GM21381 (cell line): ENCODE measurements at regions not wholly inside any gene's neighbourhood (a gene's known extent, or its start where the extent isn't known, plus 50 kb on each side); places are given as distances from the start of the nearest gene placed in this dataset.
"Not testable (repeated sequence)": the region's sequence is repeated elsewhere in the genome, so short reads cannot be mapped to it uniquely, and the experiment has no call there.

ENCODE experiments used
- ATAC-seq: cut with Tn5 transposase; IDR thresholded peaks from one replicate; pipeline ENCODE4 v1.9.1; 2021; ENCODE audit warnings: mild to moderate bottlenecking, moderate library complexity; ENCODE audit not compliant: unreplicated experiment

GRCh38 chr1:208462761-208463160 is 218.6 kb upstream of the PLXNA2 start:
- ATAC-seq = no peak

GRCh38 chr1:208465266-208465665 is 221.1 kb upstream of the PLXNA2 start:
- no peak for ATAC-seq

GRCh38 chr1:208465786-208466590 is 221.8 kb upstream of the PLXNA2 start:
- ATAC-seq = no peak

GRCh38 chr1:208467151-208467780 is 223.1 kb upstream of the PLXNA2 start:
- no peak for ATAC-seq

- no peak for ATAC-seq
Measured at GRCh38 chr1:208475449-208475848, 231.3 kb upstream of the PLXNA2 start.

GRCh38 chr1:208475951-208476845 is 232.0 kb upstream of the PLXNA2 start:
- no peak for ATAC-seq

- ATAC-seq = no peak
Measured at GRCh38 chr1:208476846-208477170, 232.6 kb upstream of the PLXNA2 start.

GRCh38 chr1:208479435-208479834 is 235.3 kb upstream of the PLXNA2 start:
- no peak for ATAC-seq

- ATAC-seq = no peak
Measured at GRCh38 chr1:208485512-208485911, 241.3 kb upstream of the PLXNA2 start.

GRCh38 chr1:208486677-208487076 is 242.5 kb upstream of the PLXNA2 start:
- no peak for ATAC-seq

- ATAC-seq = not testable (repeated sequence)
Measured at GRCh38 chr1:208488432-208488831, 244.2 kb upstream of the PLXNA2 start.

- ATAC-seq = no peak
Measured at GRCh38 chr1:208496467-208497371, 252.5 kb upstream of the PLXNA2 start.

- ATAC-seq = no peak
Measured at GRCh38 chr1:208497866-208498541, 253.8 kb upstream of the PLXNA2 start.

- ATAC-seq = no peak
Measured at GRCh38 chr1:208499026-208499425, 254.8 kb upstream of the PLXNA2 start.

GRCh38 chr1:208499601-208500000 is 255.4 kb upstream of the PLXNA2 start:
- no peak for ATAC-seq

GRCh38 chr1:208500375-208500774 is 256.2 kb upstream of the PLXNA2 start:
- ATAC-seq = no peak

GRCh38 chr1:208501542-208501941 is 257.4 kb upstream of the PLXNA2 start:
- ATAC-seq = no peak

GRCh38 chr1:208503787-208504186 is 259.6 kb upstream of the PLXNA2 start:
- ATAC-seq = no peak

- ATAC-seq = no peak
Measured at GRCh38 chr1:208506812-208507211, 262.6 kb upstream of the PLXNA2 start.

GRCh38 chr1:208509072-208509471 is 264.9 kb upstream of the PLXNA2 start:
- no peak for ATAC-seq
